ENCODE measurements at regions not wholly inside any gene's neighbourhood (a gene's known extent, or its start where the extent isn't known, plus 50 kb on each side); places are given as distances from the start of the nearest gene placed in this dataset.
"Not testable (repeated sequence)": the region's sequence is repeated elsewhere in the genome, so short reads cannot be mapped to it uniquely, and the experiment has no call there.

DNA sequence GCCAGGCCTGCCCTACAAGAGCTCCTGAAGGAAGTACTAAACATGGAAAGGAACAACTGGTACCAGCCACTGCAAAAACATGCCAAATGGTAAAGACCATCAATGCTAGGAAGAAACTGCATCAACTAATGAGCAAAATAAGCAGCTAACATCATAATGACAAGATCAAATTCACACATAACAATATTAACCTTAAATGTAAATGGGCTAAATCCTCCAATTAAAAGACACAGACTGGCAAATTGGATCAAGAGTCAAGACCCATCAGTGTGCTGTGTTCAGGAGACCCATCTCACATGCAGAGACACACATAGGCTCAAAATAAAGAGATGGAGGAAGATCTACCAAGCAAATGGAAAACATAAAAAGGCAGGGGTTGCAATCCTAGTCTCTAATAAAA, 119.0 kb upstream of the CARMIL1 start:
- TF ChIP-seq, protein P1, sequence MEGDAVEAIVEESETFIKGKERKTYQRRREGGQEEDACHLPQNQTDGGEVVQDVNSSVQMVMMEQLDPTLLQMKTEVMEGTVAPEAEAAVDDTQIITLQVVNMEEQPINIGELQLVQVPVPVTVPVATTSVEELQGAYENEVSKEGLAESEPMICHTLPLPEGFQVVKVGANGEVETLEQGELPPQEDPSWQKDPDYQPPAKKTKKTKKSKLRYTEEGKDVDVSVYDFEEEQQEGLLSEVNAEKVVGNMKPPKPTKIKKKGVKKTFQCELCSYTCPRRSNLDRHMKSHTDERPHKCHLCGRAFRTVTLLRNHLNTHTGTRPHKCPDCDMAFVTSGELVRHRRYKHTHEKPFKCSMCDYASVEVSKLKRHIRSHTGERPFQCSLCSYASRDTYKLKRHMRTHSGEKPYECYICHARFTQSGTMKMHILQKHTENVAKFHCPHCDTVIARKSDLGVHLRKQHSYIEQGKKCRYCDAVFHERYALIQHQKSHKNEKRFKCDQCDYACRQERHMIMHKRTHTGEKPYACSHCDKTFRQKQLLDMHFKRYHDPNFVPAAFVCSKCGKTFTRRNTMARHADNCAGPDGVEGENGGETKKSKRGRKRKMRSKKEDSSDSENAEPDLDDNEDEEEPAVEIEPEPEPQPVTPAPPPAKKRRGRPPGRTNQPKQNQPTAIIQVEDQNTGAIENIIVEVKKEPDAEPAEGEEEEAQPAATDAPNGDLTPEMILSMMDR (IDR thresholded peaks at IDR 0.05): not testable (repeated sequence)
- TF ChIP-seq POLR2A, POLR2AphosphoS5 (IDR thresholded peaks at IDR 0.05): not testable (repeated sequence)
